Adrenal gland (tissue), 5 donors: ENCODE measurements at regions not wholly inside any gene's neighbourhood (a gene's known extent, or its start where the extent isn't known, plus 50 kb on each side); places are given as distances from the start of the nearest gene placed in this dataset.

ENCODE experiments used
- POLR2A ChIP-seq, 2 donors: fragments of 450-650 bp; IDR thresholded peaks; one replicate each; pipeline ENCODE4 v1.6.1; 2017; ENCODE audit warnings: antibody characterized with exemption in 2 of 2, mild to moderate bottlenecking in 2 of 2, moderate library complexity in 1 of 2
- TF ChIP-seq, protein P1 (sequence below), 6 experiments: fragments of 450-650 bp in 4 of 6; fragments of 200-600 bp in 2 of 6; sonication (generic) in 1 of 6; IDR thresholded peaks; 1 replicate in 5 of 6; 2 replicates in 1 of 6; pipeline versions ENCODE4 v1.5.1 to v1.8.0; 2016 to 2021; ENCODE audit warnings: antibody characterized with exemption in 6 of 6, mild to moderate bottlenecking in 2 of 6, moderate library complexity in 1 of 6
- donor health status: DM: no; HTN: no; CAD: no.

DNA sequence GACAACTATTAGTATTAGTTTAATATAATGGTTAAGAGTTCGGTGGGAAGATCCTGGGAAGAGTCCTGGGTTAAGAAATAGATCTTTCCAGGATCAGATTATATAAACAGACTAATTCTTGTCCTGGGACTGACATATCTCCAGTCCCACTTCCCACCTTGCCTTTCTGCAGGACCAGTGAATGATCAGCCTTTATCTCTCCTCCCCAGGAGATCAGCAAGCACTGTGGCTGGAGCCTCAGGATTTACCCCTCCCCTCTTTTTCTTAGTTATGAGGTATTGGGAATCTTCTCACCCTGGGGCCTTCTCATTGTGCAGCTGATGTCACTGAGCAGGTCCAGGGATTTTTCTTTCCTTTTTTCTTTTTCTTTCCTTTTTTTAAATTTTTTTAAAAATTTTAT is 135.7 kb upstream of the UMPS start:
- TF ChIP-seq, protein P1, sequence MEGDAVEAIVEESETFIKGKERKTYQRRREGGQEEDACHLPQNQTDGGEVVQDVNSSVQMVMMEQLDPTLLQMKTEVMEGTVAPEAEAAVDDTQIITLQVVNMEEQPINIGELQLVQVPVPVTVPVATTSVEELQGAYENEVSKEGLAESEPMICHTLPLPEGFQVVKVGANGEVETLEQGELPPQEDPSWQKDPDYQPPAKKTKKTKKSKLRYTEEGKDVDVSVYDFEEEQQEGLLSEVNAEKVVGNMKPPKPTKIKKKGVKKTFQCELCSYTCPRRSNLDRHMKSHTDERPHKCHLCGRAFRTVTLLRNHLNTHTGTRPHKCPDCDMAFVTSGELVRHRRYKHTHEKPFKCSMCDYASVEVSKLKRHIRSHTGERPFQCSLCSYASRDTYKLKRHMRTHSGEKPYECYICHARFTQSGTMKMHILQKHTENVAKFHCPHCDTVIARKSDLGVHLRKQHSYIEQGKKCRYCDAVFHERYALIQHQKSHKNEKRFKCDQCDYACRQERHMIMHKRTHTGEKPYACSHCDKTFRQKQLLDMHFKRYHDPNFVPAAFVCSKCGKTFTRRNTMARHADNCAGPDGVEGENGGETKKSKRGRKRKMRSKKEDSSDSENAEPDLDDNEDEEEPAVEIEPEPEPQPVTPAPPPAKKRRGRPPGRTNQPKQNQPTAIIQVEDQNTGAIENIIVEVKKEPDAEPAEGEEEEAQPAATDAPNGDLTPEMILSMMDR (IDR thresholded peaks at IDR 0.05), result no peak
- TF ChIP-seq POLR2A (IDR thresholded peaks at IDR 0.05), result no peak
